Activated T-cell treated with anti-CD3 and anti-CD28 coated beads, Interleukin-2, amount 50 U/mL, for 24 hours (primary cell): ENCODE measurements at regions not wholly inside any gene's neighbourhood (a gene's known extent, or its start where the extent isn't known, plus 50 kb on each side); places are given as distances from the start of the nearest gene placed in this dataset.

Experiments
- DNase-seq: peaks from one replicate; pipeline ENCODE4 v3.0.0-alpha.2; 2020
- H3K27ac Mint-ChIP-seq: 2 replicates; pipeline ENCODE4 v1.8.0; 2020; ENCODE audit warnings: mild to moderate bottlenecking, mixed read lengths
- H3K27me3 Mint-ChIP-seq: 2 replicates; pipeline ENCODE4 v1.8.0; 2020; ENCODE audit warnings: mixed read lengths
- H3K36me3 Mint-ChIP-seq: 2 replicates; pipeline ENCODE4 v1.8.0; 2020; ENCODE audit warnings: low read depth, mixed read lengths
- H3K4me1 Mint-ChIP-seq: 2 replicates; pipeline ENCODE4 v1.8.0; 2020; ENCODE audit warnings: low read depth, mixed read lengths
- H3K4me3 Mint-ChIP-seq: 2 replicates; pipeline ENCODE4 v1.8.0; 2020; ENCODE audit warnings: mild to moderate bottlenecking, moderate library complexity, mixed read lengths
- H3K9me3 Mint-ChIP-seq: 2 replicates; pipeline ENCODE4 v1.8.0; 2020; ENCODE audit warnings: mixed read lengths

DNA sequence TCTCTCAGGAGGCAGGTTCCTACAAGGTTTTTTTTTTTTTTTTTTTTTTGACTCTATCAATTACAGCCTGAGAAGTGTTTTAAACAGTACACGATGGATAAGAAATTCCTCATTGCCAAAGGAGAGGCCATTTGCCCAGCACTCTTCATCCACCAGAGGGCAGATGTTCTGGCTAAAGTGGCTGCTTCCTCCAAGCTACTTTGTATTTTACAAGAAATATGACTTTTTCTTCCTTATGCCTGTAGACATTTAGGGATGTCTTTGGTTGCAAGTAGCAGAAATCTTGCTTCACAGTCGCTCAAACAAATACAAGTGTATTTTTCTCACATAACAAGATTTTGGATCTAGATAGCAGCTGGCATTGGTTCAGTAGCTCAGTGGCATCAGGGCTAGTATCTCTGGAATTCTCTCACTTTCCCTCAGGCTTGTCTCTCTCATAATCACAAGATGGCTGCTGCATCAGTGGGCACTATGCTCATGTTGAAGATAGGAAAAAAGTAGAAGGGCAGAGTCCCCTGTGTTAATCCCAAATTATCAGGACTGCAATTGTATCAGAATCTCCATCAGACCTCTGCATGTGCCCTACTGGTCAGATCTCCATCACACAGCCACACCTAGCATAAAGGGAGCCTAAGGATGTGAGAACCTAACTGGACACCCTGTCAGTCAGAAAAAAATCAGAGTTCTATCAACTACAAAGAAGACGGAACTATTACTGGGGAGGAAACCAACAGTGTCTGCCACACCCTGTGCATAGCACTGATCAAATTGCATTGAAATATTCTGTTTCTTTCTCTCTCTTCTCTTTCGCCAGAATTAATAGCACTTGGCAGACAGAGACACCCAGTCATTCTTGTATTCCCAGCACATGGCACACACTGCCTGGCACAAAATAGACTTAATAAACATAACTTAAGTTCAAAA lies 138.9 kb upstream of the COL8A1 start:
- H3K9me3 Mint-ChIP-seq, result no peaks in the 10 kb centered on the region
- no peak overlapping the region for H3K27ac Mint-ChIP-seq
- DNase-seq, result no peak
- no peaks in the 10 kb centered on the region for H3K27me3 Mint-ChIP-seq
- H3K4me1 Mint-ChIP-seq, result no peaks in the 10 kb centered on the region
- no peak overlapping the region for H3K4me3 Mint-ChIP-seq
- no peaks in the 10 kb centered on the region for H3K36me3 Mint-ChIP-seq

DNA sequence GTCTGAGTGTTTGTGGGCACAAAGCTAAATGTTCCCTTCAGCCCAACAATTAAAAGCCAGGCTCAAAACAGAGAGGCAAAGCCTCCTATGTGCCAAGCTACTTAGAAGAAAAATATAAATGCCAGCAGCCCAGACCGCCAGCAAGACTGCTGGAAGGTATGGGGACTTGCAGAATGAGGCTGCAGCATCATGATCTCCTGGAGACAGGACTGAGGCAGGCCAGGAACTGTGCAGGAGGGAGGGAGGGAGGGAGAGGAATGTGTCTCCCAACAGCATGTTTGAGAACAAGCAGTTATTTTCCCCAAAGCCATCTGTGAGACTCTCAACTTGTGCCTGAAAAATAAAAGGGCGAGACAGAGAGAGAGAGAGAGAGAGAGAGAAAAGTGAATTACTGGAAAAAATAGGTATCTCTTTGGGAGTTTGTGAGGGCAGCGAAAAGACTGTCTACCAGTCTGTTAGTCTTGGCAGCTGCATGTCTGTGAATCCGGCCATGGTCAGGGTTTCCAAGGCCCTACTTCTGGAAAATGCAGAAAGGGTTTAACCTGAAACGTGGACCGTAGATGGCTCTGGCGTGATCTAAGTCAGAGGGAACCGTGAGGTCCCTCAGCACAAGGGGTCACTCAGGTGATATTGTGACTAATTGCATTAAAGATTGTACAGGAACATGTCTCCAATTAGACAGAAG lies 139.7 kb upstream of the COL8A1 start:
- no peaks in the 10 kb centered on the region for H3K4me1 Mint-ChIP-seq
- no peaks in the 10 kb centered on the region for H3K36me3 Mint-ChIP-seq
- H3K27me3 Mint-ChIP-seq, result no peaks in the 10 kb centered on the region
- no peak overlapping the region for H3K4me3 Mint-ChIP-seq
- no peak overlapping the region for H3K27ac Mint-ChIP-seq
- H3K9me3 Mint-ChIP-seq, result no peaks in the 10 kb centered on the region
- no peak for DNase-seq

DNA sequence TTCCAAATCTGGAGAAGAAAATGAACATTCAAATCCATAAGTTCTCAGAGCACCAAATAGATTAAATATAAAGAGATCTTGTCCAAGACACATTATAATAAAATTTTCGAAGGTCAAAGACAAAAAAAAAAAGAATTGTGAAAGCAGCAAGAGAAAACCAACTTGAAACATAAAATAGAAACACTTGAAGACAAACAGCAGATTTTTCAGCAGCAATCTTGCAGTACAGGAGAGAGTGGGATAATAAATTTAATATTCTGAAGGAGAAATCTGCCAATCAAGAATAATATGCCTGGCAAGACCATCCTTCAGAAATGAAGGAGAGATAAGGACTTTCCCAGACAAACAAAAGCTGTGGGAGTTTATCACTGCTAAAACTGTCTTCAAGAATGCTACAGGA lies 150.5 kb upstream of the COL8A1 start:
- DNase-seq, result no peak
- Mint-ChIP-seq H3K4me3 (no peak overlapping the region), H3K9me3 (peaks cover 8% of the 10 kb centered on the region), H3K27ac (no peak overlapping the region), H3K36me3 (no peaks in the 10 kb centered on the region), H3K4me1 (no peaks in the 10 kb centered on the region), H3K27me3 (no peaks in the 10 kb centered on the region)

- H3K36me3 Mint-ChIP-seq, result no peaks in the 10 kb centered on the region
These were observed 153.1 kb upstream of the COL8A1 start for GRCh38 chr3:99485286-99485685.

GRCh38 chr3:99484871-99485270 lies 153.5 kb upstream of the COL8A1 start:
- H3K4me1 Mint-ChIP-seq, result no peaks in the 10 kb centered on the region
- no peaks in the 10 kb centered on the region for H3K36me3 Mint-ChIP-seq
- no peaks in the 10 kb centered on the region for H3K27me3 Mint-ChIP-seq
- no peak overlapping the region for H3K27ac Mint-ChIP-seq
- H3K4me3 Mint-ChIP-seq, result no peak overlapping the region
- no peak for DNase-seq
- peaks cover 8% of the 10 kb centered on the region for H3K9me3 Mint-ChIP-seq

More at GRCh38 chr3:99485286-99485685, 153.1 kb upstream of the COL8A1 start:
- H3K4me3 Mint-ChIP-seq, result no peak overlapping the region
- no peak for DNase-seq
- no peaks in the 10 kb centered on the region for H3K4me1 Mint-ChIP-seq
- no peaks in the 10 kb centered on the region for H3K27me3 Mint-ChIP-seq
- no peak overlapping the region for H3K27ac Mint-ChIP-seq
- peaks cover 8% of the 10 kb centered on the region for H3K9me3 Mint-ChIP-seq

DNA sequence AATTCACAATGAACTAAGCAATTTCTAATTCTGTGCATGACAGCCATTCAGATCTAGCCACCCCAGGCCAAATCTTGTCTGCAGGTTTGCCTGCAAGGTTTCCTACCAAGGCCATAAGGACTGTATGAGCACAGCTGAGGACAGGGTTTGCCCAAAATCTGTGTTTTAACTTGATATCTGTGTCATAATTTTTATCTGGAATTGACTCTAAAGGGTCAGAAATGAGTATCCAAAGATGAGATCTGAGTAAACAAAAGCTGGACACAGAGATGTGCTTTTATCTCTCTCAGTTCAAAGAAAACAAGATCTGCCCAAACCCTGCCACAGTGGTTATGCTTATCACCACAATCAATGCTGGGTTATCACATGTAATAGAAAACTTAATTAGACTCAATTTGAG lies 154.6 kb upstream of the COL8A1 start:
- Mint-ChIP-seq H3K27me3 (no peaks in the 10 kb centered on the region), H3K9me3 (peaks cover 6% of the 10 kb centered on the region), H3K27ac (no peak overlapping the region), H3K4me3 (no peak overlapping the region), H3K36me3 (no peaks in the 10 kb centered on the region), H3K4me1 (no peaks in the 10 kb centered on the region)
- DNase-seq, result no peak

DNA sequence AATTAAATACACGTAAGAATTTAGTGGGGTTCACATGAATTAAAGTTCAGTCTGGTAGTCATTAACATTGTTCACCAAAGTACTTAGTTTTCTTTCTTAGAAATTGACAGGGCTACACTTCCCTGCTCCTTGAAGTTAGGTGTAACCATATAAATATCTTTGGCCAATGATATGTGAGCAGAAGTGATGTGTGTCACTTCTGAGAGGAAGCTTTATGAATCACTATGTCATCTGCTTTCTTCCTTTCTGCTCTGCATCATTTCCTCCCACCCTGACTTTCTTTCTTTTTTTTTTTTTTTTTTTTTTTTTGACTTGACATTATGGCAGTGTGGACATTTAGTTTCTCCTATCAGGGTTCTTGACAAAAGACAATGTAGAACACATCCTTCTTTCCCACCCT lies 156.2 kb upstream of the COL8A1 start:
- Mint-ChIP-seq H3K4me1 (no peaks in the 10 kb centered on the region), H3K27me3 (no peaks in the 10 kb centered on the region), H3K4me3 (no peak overlapping the region), H3K27ac (no peak overlapping the region), H3K36me3 (no peaks in the 10 kb centered on the region), H3K9me3 (peaks cover 7% of the 10 kb centered on the region)
- DNase-seq, result no peak

GRCh38 chr3:99481561-99481960 lies 156.8 kb upstream of the COL8A1 start:
- peaks cover 7% of the 10 kb centered on the region for H3K9me3 Mint-ChIP-seq
- no peaks in the 10 kb centered on the region for H3K36me3 Mint-ChIP-seq
- H3K4me3 Mint-ChIP-seq, result no peak overlapping the region
- no peaks in the 10 kb centered on the region for H3K27me3 Mint-ChIP-seq
- H3K4me1 Mint-ChIP-seq, result no peaks in the 10 kb centered on the region
- no peak overlapping the region for H3K27ac Mint-ChIP-seq
- DNase-seq, result no peak

- no peak for DNase-seq
- no peak overlapping the region for H3K4me3 Mint-ChIP-seq
- no peak overlapping the region for H3K27ac Mint-ChIP-seq
- no peaks in the 10 kb centered on the region for H3K4me1 Mint-ChIP-seq
- H3K36me3 Mint-ChIP-seq, result no peaks in the 10 kb centered on the region
- H3K27me3 Mint-ChIP-seq, result no peaks in the 10 kb centered on the region
- peaks cover 7% of the 10 kb centered on the region for H3K9me3 Mint-ChIP-seq
These were observed 158.6 kb upstream of the COL8A1 start for GRCh38 chr3:99479768-99480167.

GRCh38 chr3:99477650-99478049 lies 160.7 kb upstream of the COL8A1 start:
- Mint-ChIP-seq H3K36me3 (no peaks in the 10 kb centered on the region), H3K9me3 (peaks cover 7% of the 10 kb centered on the region), H3K27me3 (no peaks in the 10 kb centered on the region), H3K27ac (no peak overlapping the region), H3K4me3 (no peak overlapping the region), H3K4me1 (no peaks in the 10 kb centered on the region)
- DNase-seq, result no peak

GRCh38 chr3:99475229-99475628 lies 163.2 kb upstream of the COL8A1 start:
- Mint-ChIP-seq H3K36me3 (no peaks in the 10 kb centered on the region), H3K4me1 (no peaks in the 10 kb centered on the region), H3K27ac (no peak overlapping the region), H3K4me3 (no peak overlapping the region), H3K9me3 (peaks cover 7% of the 10 kb centered on the region), H3K27me3 (no peaks in the 10 kb centered on the region)
- no peak for DNase-seq

DNA sequence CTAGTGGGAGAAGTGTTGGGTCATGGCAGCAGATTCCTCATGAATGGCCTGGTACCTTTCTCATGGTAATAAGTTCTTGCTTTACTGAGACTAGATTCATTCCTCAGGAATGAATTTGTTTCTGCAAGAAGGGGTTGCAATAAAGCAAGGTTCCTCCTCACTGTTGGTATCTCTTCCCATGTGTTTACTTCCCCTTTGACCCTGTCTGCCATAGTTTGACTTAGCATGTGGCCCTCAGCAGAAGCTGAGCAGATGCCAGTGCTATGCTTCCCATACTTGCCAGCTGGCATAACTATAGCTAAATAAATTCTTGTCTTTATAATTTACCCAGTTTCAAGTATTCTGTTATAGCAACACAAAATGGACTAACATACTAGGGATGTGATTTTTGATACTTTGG lies 163.6 kb upstream of the COL8A1 start:
- H3K27me3 Mint-ChIP-seq, result no peaks in the 10 kb centered on the region
- H3K27ac Mint-ChIP-seq, result no peak overlapping the region
- peaks cover 7% of the 10 kb centered on the region for H3K9me3 Mint-ChIP-seq
- DNase-seq, result no peak
- no peaks in the 10 kb centered on the region for H3K36me3 Mint-ChIP-seq
- H3K4me3 Mint-ChIP-seq, result no peak overlapping the region
- H3K4me1 Mint-ChIP-seq, result no peaks in the 10 kb centered on the region

- peaks cover under 1% of the 10 kb centered on the region for H3K9me3 Mint-ChIP-seq
- no peak overlapping the region for H3K4me3 Mint-ChIP-seq
- H3K27ac Mint-ChIP-seq, result no peak overlapping the region
- no peak for DNase-seq
- H3K4me1 Mint-ChIP-seq, result no peaks in the 10 kb centered on the region
- H3K27me3 Mint-ChIP-seq, result no peaks in the 10 kb centered on the region
- no peaks in the 10 kb centered on the region for H3K36me3 Mint-ChIP-seq
These were observed 165.1 kb upstream of the COL8A1 start for GRCh38 chr3:99473321-99473751.

- no peaks in the 10 kb centered on the region for H3K27me3 Mint-ChIP-seq
- H3K9me3 Mint-ChIP-seq, result no peaks in the 10 kb centered on the region
- DNase-seq, result no peak
- no peak overlapping the region for H3K27ac Mint-ChIP-seq
- H3K4me1 Mint-ChIP-seq, result no peaks in the 10 kb centered on the region
- H3K36me3 Mint-ChIP-seq, result no peaks in the 10 kb centered on the region
- no peak overlapping the region for H3K4me3 Mint-ChIP-seq
These were observed 166.0 kb upstream of the COL8A1 start for GRCh38 chr3:99472385-99472784.
